Panc1 (cell line): ENCODE measurements at regions not wholly inside any gene's neighbourhood (a gene's known extent, or its start where the extent isn't known, plus 50 kb on each side); places are given as distances from the start of the nearest gene placed in this dataset.

Experiments
- CTCF ChIP-seq: fragments of 450-650 bp; IDR thresholded peaks from 2 replicates; pipeline ENCODE4 v1.5.1; 2017; ENCODE audit warnings: mild to moderate bottlenecking
- POLR2AphosphoS5 ChIP-seq: IDR thresholded peaks from 2 replicates; pipeline ENCODE4 v1.6.1; 2012; ENCODE audit warnings: mild to moderate bottlenecking, low read depth, low read length, moderate library complexity
- REST ChIP-seq, 2 experiments: IDR thresholded peaks; 2 replicates each; pipeline ENCODE4 v1.6.1; 2011 to 2012; ENCODE audit warnings: low read depth in 2 of 2, control low read depth in 1 of 2, low read length in 1 of 2, mild to moderate bottlenecking in 1 of 2, moderate library complexity in 1 of 2; ENCODE audit not compliant: insufficient read depth in 1 of 2
- TCF7L2 ChIP-seq: IDR thresholded peaks from 2 replicates; pipeline ENCODE4 v1.6.1; 2011; ENCODE audit warnings: mild to moderate bottlenecking, low read depth, low read length, inconsistent platforms

GRCh38 chr11:24131698-24132097 lies 365.2 kb upstream of the LUZP2 start:
- TF ChIP-seq CTCF: no peak
- no peak for TF ChIP-seq POLR2AphosphoS5
- no peak for TF ChIP-seq TCF7L2
- no peak for TF ChIP-seq REST (IDR thresholded peaks at IDR 0.05; ENCODE audit: insufficient read depth in 1 of 2, low read depth in 2 of 2, low read length in 1 of 2)
